CD14-positive monocyte (primary cell): ENCODE measurements at regions not wholly inside any gene's neighbourhood (a gene's known extent, or its start where the extent isn't known, plus 50 kb on each side); places are given as distances from the start of the nearest gene placed in this dataset.

Experiments
- DNase-seq, 3 donors: peaks; one replicate each; pipeline ENCODE4 v3.0.0-alpha.2; 2011 to 2022
- H2AFZ ChIP-seq: 2 replicates; pipeline ENCODE4 v1.6.0; 2012; ENCODE audit warnings: mild to moderate bottlenecking, low read depth, low read length, inconsistent platforms; ENCODE audit not compliant: insufficient read depth, poor library complexity, severe bottlenecking
- H3K27ac ChIP-seq, 2 donors: 1 replicate in 1 of 2; 2 replicates in 1 of 2; pipeline ENCODE4 v1.5.1; 2012 to 2013; ENCODE audit warnings: low read length in 2 of 2, control low read depth in 1 of 2, inconsistent platforms in 1 of 2, low read depth in 1 of 2, mild to moderate bottlenecking in 1 of 2
- H3K27me3 ChIP-seq, 2 donors: one replicate each; pipeline versions ENCODE4 v1.6.0 to v1.6.1; 2011 to 2013; ENCODE audit warnings: low read length in 2 of 2; ENCODE audit not compliant: control insufficient read depth in 2 of 2, insufficient read depth in 2 of 2
- H3K36me3 ChIP-seq, 2 donors: replicated peaks in 1 of 2; 1 replicate in 1 of 2; 2 replicates in 1 of 2; pipeline versions ENCODE4 v1.5.1 to v1.6.1; 2012 to 2013; ENCODE audit warnings: low read length in 2 of 2, control low read depth in 1 of 2, inconsistent platforms in 1 of 2, mild to moderate bottlenecking in 1 of 2; ENCODE audit not compliant: insufficient read depth in 2 of 2, control insufficient read depth in 1 of 2
- H3K4me1 ChIP-seq, 2 donors: 1 replicate in 1 of 2; 2 replicates in 1 of 2; pipeline versions ENCODE4 v1.5.1 to v1.6.1; 2012 to 2013; ENCODE audit warnings: low read length in 2 of 2, control low read depth in 1 of 2, inconsistent platforms in 1 of 2, mild to moderate bottlenecking in 1 of 2, moderate library complexity in 1 of 2; ENCODE audit not compliant: insufficient read depth in 2 of 2, control insufficient read depth in 1 of 2
- H3K4me2 ChIP-seq: replicated peaks from 2 replicates; pipeline ENCODE3; 2012; ENCODE audit warnings: low read length, moderate library complexity, mild to moderate bottlenecking; ENCODE audit not compliant: poor library complexity, severe bottlenecking; ENCODE audit errors: extremely low read depth
- H3K4me3 ChIP-seq, 3 experiments: fragments of 200-600 bp in 1 of 3; sonication (generic) in 1 of 3; replicated peaks in 1 of 3; 1 replicate in 2 of 3; 2 replicates in 1 of 3; pipeline ENCODE4 v1.5.1; 2011 to 2013; ENCODE audit warnings: low read length in 3 of 3, mild to moderate bottlenecking in 3 of 3, control low read depth in 2 of 3, low read depth in 2 of 3, inconsistent platforms in 1 of 3, moderate library complexity in 1 of 3
- H3K79me2 ChIP-seq: 2 replicates; pipeline ENCODE4 v1.6.0; 2012; ENCODE audit warnings: mild to moderate bottlenecking, control low read depth, inconsistent platforms, low read length, moderate library complexity; ENCODE audit not compliant: insufficient read depth
- H3K9ac ChIP-seq: 2 replicates; pipeline ENCODE4 v1.6.0; 2017; ENCODE audit warnings: low read length, mild to moderate bottlenecking; ENCODE audit not compliant: insufficient read depth, poor library complexity, severe bottlenecking
- H3K9me3 ChIP-seq, 2 donors: replicated peaks in 1 of 2; 1 replicate in 1 of 2; 2 replicates in 1 of 2; pipeline versions ENCODE4 v1.5.1 to v1.6.1; 2012 to 2013; ENCODE audit warnings: low read length in 2 of 2, control low read depth in 1 of 2; ENCODE audit not compliant: control insufficient read depth in 1 of 2, insufficient read depth in 1 of 2
- H4K20me1 ChIP-seq: 2 replicates; pipeline ENCODE4 v1.6.0; 2012; ENCODE audit warnings: mild to moderate bottlenecking, low read length, control low read depth, moderate library complexity; ENCODE audit not compliant: insufficient read depth
- H3K27ac Mint-ChIP-seq, 7 donors: one replicate each; pipeline ENCODE4 v1.8.0; 2020; ENCODE audit warnings: mild to moderate bottlenecking in 7 of 7, mixed read lengths in 7 of 7, moderate library complexity in 6 of 7, inconsistent platforms in 2 of 7
- H3K27me3 Mint-ChIP-seq, 3 donors: one replicate each; pipeline ENCODE4 v1.8.0; 2021 to 2022; ENCODE audit warnings: low read depth in 3 of 3, mild to moderate bottlenecking in 3 of 3, mixed read lengths in 3 of 3, moderate library complexity in 3 of 3, inconsistent platforms in 1 of 3
- H3K36me3 Mint-ChIP-seq, 2 donors: one replicate each; pipeline ENCODE4 v1.8.0; 2020; ENCODE audit warnings: mixed read lengths in 2 of 2, inconsistent platforms in 1 of 2, mild to moderate bottlenecking in 1 of 2
- H3K4me1 Mint-ChIP-seq: one replicate; pipeline ENCODE4 v1.8.0; 2020; ENCODE audit warnings: mild to moderate bottlenecking, mixed read lengths
- H3K4me3 Mint-ChIP-seq, 2 donors: one replicate each; pipeline ENCODE4 v1.8.0; 2020; ENCODE audit warnings: mild to moderate bottlenecking in 2 of 2, mixed read lengths in 2 of 2, moderate library complexity in 1 of 2
- H3K9me3 Mint-ChIP-seq, 7 donors: one replicate each; pipeline ENCODE4 v1.8.0; 2020 to 2022; ENCODE audit warnings: mixed read lengths in 7 of 7, mild to moderate bottlenecking in 6 of 7, moderate library complexity in 6 of 7, inconsistent platforms in 2 of 7
- WGBS: methylation state at CpG from one replicate; pipeline ENCODE4 v1.1.5; 2013; ENCODE audit warnings: missing lambda C conversion rate; ENCODE audit not compliant: insufficient coverage; 5-methylcytosine and 5-hydroxymethylcytosine counted together
- intact Hi-C, 2 donors: fragments of 100-400 bp; cut with micrococcal nuclease; formaldehyde crosslinking; loops; one replicate each; pipeline versions ENCODE4 v1.15.0 to v1.15.1; 2023
- TF ChIP-seq, protein P1 (sequence below): fragments of 200-600 bp; IDR thresholded peaks from one replicate; pipeline ENCODE4 v1.8.0; 2022; ENCODE audit warnings: antibody characterized with exemption, mild to moderate bottlenecking

DNA sequence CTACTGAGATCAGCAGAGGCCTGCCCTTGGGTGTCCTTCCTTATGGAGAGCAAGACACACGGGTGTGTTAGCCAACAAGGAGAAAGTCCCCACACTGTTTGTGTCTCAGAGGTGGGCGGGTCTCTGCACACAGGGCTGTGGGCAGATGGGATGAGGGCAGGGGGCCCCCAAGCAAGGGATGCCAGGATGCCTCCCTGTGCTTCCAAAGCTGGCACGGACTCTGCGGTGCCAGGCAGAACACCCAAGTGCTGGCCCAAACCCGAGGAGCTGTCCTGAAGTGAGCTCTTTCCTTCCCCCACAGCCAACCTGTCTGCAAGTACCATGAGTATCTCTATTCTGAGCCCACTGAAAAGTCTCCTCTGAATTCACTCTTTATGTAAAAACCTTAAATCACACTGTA lies 273.3 kb downstream of the CTTN start:
- Histone ChIP-seq H3K36me3 (no peaks in the 10 kb centered on the region), H4K20me1 (no peaks in the 10 kb centered on the region), H3K79me2 (no peaks in the 10 kb centered on the region), H3K27me3 (no peaks in the 10 kb centered on the region), H3K27ac (no peak overlapping the region), H3K4me3 (no peak overlapping the region), H3K4me1 (no peaks in the 10 kb centered on the region), H3K4me2 (no peak overlapping the region), H2AFZ (no peak overlapping the region), H3K9ac (no peak overlapping the region), H3K9me3 (no peaks in the 10 kb centered on the region)
- TF ChIP-seq, protein P1, sequence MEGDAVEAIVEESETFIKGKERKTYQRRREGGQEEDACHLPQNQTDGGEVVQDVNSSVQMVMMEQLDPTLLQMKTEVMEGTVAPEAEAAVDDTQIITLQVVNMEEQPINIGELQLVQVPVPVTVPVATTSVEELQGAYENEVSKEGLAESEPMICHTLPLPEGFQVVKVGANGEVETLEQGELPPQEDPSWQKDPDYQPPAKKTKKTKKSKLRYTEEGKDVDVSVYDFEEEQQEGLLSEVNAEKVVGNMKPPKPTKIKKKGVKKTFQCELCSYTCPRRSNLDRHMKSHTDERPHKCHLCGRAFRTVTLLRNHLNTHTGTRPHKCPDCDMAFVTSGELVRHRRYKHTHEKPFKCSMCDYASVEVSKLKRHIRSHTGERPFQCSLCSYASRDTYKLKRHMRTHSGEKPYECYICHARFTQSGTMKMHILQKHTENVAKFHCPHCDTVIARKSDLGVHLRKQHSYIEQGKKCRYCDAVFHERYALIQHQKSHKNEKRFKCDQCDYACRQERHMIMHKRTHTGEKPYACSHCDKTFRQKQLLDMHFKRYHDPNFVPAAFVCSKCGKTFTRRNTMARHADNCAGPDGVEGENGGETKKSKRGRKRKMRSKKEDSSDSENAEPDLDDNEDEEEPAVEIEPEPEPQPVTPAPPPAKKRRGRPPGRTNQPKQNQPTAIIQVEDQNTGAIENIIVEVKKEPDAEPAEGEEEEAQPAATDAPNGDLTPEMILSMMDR: no peak
- intact Hi-C loops: no loop called here
- WGBS: 66% methylated on average over 5 of the region's 5 CpGs
- Mint-ChIP-seq H3K36me3 (no peaks in the 10 kb centered on the region), H3K27me3 (peaks cover 6 to 19% (median 10%) of the 10 kb centered on the region in 3 donors), H3K9me3 (peaks cover 0 to 1% (median 0%) of the 10 kb centered on the region in 7 donors), H3K4me1 (no peaks in the 10 kb centered on the region), H3K4me3 (peak overlapping the region in 1 of 2 donors; percentile 18), H3K27ac (no peak overlapping the region)
- no peak for DNase-seq

DNA sequence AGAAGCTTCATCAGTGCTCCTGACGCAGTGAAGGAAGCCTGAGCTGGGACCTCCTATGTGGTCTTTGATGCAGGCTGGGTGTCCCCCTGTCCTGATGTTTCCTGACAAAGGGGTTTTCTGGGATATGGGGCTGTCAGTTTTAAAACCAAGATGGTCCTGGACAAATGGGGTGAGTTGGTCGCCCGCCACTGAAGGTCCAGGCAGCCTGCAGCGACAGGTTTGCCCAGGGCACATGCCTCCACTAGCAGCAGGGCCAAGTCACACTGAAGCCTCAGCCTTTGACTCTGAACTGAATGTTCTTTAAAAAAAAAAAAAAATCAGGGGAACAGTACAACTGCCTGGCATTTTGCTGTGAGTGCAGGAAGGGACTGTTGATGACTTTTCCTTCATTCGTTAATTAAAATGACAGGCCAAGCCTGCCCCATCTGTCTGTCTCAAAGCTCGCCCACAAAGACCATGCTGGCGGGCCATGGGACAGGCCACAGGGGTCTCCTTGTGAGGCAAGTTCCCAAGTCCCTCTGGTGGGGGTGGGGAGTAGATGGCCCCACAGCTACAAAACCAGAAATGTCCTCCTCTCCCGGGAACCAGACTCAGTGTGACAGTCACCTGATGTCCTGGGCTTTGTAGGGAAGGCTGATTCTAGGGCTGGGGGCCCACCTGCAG lies 274.8 kb downstream of the CTTN start:
- peaks cover 6 to 21% (median 10%) of the 10 kb centered on the region in 3 donors for H3K27me3 Mint-ChIP-seq
- Histone ChIP-seq H4K20me1 (no peaks in the 10 kb centered on the region), H3K9me3 (no peaks in the 10 kb centered on the region), H3K4me2 (no peak overlapping the region), H3K27me3 (no peaks in the 10 kb centered on the region), H2AFZ (no peak overlapping the region), H3K27ac (no peak overlapping the region), H3K4me1 (no peaks in the 10 kb centered on the region), H3K9ac (no peak overlapping the region), H3K4me3 (no peak overlapping the region), H3K36me3 (no peaks in the 10 kb centered on the region), H3K79me2 (no peaks in the 10 kb centered on the region)
- no peak overlapping the region for H3K27ac Mint-ChIP-seq
- no peak for DNase-seq
- peaks cover 0 to under 1% (median 0%) of the 10 kb centered on the region in 7 donors for H3K9me3 Mint-ChIP-seq
- TF ChIP-seq, protein P1: no peak
- intact Hi-C loops: no loop called here
- H3K4me3 Mint-ChIP-seq: no peak overlapping the region
- no peaks in the 10 kb centered on the region for H3K4me1 Mint-ChIP-seq
- 98% methylated on average over 6 of the region's 8 CpGs for WGBS
- no peaks in the 10 kb centered on the region for H3K36me3 Mint-ChIP-seq
